Body of pancreas (tissue), 4 donors: ENCODE measurements at regions not wholly inside any gene's neighbourhood (a gene's known extent, or its start where the extent isn't known, plus 50 kb on each side); places are given as distances from the start of the nearest gene placed in this dataset.

Experiments
- POLR2A ChIP-seq, 3 donors: fragments of 450-650 bp; IDR thresholded peaks; one replicate each; pipeline ENCODE4 v1.6.1; 2016; ENCODE audit warnings: antibody characterized with exemption in 3 of 3, mild to moderate bottlenecking in 2 of 3
- TF ChIP-seq, protein P1 (sequence below), 7 experiments: fragments of 450-650 bp in 4 of 7; fragments of 200-600 bp in 3 of 7; sonication (generic) in 3 of 7; IDR thresholded peaks; one replicate each; pipeline ENCODE4 v1.5.1; 2016 to 2019; ENCODE audit warnings: antibody characterized with exemption in 7 of 7

DNA sequence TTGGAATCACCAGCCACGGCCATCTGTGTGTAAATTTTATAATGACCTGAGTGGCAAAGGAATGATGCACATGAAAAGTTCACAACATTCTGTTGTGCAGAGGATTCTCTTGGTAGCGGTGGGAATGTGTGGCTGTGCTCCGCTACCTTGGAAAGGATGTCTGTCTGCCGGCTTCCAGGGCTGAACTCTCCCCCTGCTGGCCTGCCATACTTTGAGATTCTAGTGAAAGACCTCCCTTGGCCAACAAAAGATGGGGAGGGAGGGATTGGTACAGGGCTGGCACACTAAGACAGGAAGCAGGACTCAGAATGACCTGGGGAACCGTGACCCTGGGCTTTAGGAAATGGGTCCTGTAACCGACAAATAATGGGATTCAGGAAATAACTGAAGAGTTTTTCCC lies 194.5 kb upstream of the PLD5 start:
- TF ChIP-seq, protein P1, sequence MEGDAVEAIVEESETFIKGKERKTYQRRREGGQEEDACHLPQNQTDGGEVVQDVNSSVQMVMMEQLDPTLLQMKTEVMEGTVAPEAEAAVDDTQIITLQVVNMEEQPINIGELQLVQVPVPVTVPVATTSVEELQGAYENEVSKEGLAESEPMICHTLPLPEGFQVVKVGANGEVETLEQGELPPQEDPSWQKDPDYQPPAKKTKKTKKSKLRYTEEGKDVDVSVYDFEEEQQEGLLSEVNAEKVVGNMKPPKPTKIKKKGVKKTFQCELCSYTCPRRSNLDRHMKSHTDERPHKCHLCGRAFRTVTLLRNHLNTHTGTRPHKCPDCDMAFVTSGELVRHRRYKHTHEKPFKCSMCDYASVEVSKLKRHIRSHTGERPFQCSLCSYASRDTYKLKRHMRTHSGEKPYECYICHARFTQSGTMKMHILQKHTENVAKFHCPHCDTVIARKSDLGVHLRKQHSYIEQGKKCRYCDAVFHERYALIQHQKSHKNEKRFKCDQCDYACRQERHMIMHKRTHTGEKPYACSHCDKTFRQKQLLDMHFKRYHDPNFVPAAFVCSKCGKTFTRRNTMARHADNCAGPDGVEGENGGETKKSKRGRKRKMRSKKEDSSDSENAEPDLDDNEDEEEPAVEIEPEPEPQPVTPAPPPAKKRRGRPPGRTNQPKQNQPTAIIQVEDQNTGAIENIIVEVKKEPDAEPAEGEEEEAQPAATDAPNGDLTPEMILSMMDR (IDR thresholded peaks at IDR 0.05), result no peak
- TF ChIP-seq POLR2A (IDR thresholded peaks at IDR 0.05), result no peak
